ENCODE measurements at regions not wholly inside any gene's neighbourhood (a gene's known extent, or its start where the extent isn't known, plus 50 kb on each side); places are given as distances from the start of the nearest gene placed in this dataset.
"Not testable (repeated sequence)": the region's sequence is repeated elsewhere in the genome, so short reads cannot be mapped to it uniquely, and the experiment has no call there.

GRCh38 chr12:87198181-87198580, 831.0 kb downstream of the C12orf50 start:
- no peak for DNase-seq (ENCODE audit: extremely low spot score)
- ChIA-PET POLR2A (no interaction called here), CTCF (no interaction called here)
- no peak for TF ChIP-seq CTCF (IDR thresholded peaks at IDR 0.05; ENCODE audit: control extremely low read depth, extremely low read depth, low read depth, missing control alignments)

GRCh38 chr12:87196321-87196720, 832.9 kb downstream of the C12orf50 start:
- ChIA-PET POLR2A (no interaction called here), CTCF (no interaction called here)
- no peak for TF ChIP-seq CTCF (IDR thresholded peaks at IDR 0.05; ENCODE audit: control extremely low read depth, extremely low read depth, low read depth, missing control alignments)
- DNase-seq (ENCODE audit: extremely low spot score) = no peak

- POLR2A ChIA-PET, CTCF ChIA-PET: not testable (repeated sequence)
These were observed 834.8 kb downstream of the C12orf50 start for GRCh38 chr12:87194389-87194788.

GRCh38 chr12:87185367-87185766, 843.8 kb downstream of the C12orf50 start:
- POLR2A ChIA-PET = no interaction called here
- TF ChIP-seq CTCF (IDR thresholded peaks at IDR 0.05; ENCODE audit: control extremely low read depth, extremely low read depth, low read depth, missing control alignments) = no peak
- no peak for DNase-seq (ENCODE audit: extremely low spot score)
- CTCF ChIA-PET = no interaction called here

More at GRCh38 chr12:87194389-87194788, 834.8 kb downstream of the C12orf50 start:
- not testable (repeated sequence) for DNase-seq (ENCODE audit: extremely low spot score)

GRCh38 chr12:87182696-87183233, 846.4 kb downstream of the C12orf50 start:
- ChIA-PET CTCF (interaction anchor here (0.8 kb wide), 1 partner anchor 44 kb away, joined by 3 read pairs; no protein-coding TSS in a partner anchor), POLR2A (no interaction called here)
- DNase-seq (ENCODE audit: extremely low spot score) = no peak
- no peak for TF ChIP-seq CTCF (IDR thresholded peaks at IDR 0.05; ENCODE audit: control extremely low read depth, extremely low read depth, low read depth, missing control alignments)

GRCh38 chr12:87171356-87171755, 857.8 kb downstream of the C12orf50 start:
- ChIA-PET CTCF (interaction anchor here (1.4 to 1.7 kb wide), 2 partner anchors 10 to 18 kb away, joined by 3 to 4 read pairs; no protein-coding TSS in a partner anchor), POLR2A (no interaction called here)
- TF ChIP-seq CTCF (IDR thresholded peaks at IDR 0.05; ENCODE audit: control extremely low read depth, extremely low read depth, low read depth, missing control alignments) = no peak
- no peak for DNase-seq (ENCODE audit: extremely low spot score)

GRCh38 chr12:87169010-87169409, 860.2 kb downstream of the C12orf50 start:
- ChIA-PET POLR2A (no interaction called here), CTCF (interaction anchor here (1.3 kb wide), 1 partner anchor 21 kb away, joined by 3 read pairs; no protein-coding TSS in a partner anchor)
- no peak for DNase-seq (ENCODE audit: extremely low spot score)
- TF ChIP-seq CTCF (IDR thresholded peaks at IDR 0.05; ENCODE audit: control extremely low read depth, extremely low read depth, low read depth, missing control alignments) = no peak
